Mesendoderm (in vitro differentiated cells): ENCODE measurements at regions not wholly inside any gene's neighbourhood (a gene's known extent, or its start where the extent isn't known, plus 50 kb on each side); places are given as distances from the start of the nearest gene placed in this dataset.

Experiments used
- DNase-seq: peaks from one replicate; pipeline ENCODE4 v3.0.0; 2013
- H2AK5ac ChIP-seq: 2 replicates; pipeline ENCODE4 v1.6.1; 2013; ENCODE audit warnings: low read length, inconsistent platforms
- H2BK120ac ChIP-seq: 2 replicates; pipeline ENCODE4 v1.6.1; 2013; ENCODE audit warnings: low read depth, mild to moderate bottlenecking, low read length, moderate library complexity, mixed read lengths
- H2BK15ac ChIP-seq: replicated peaks from 2 replicates; pipeline ENCODE4 v1.6.1; 2013; ENCODE audit warnings: low read depth, mild to moderate bottlenecking, moderate library complexity
- H2BK5ac ChIP-seq: 2 replicates; pipeline ENCODE4 v1.6.1; 2013; ENCODE audit warnings: low read length, inconsistent platforms
- H3K18ac ChIP-seq: 2 replicates; pipeline ENCODE4 v1.6.1; 2013; ENCODE audit warnings: mild to moderate bottlenecking, low read length, mixed read lengths
- H3K23ac ChIP-seq: one replicate; pipeline ENCODE4 v1.6.1; 2013; ENCODE audit warnings: low read length
- H3K27ac ChIP-seq: 2 replicates; pipeline ENCODE4 v1.5.1; 2013; ENCODE audit warnings: low read depth, mild to moderate bottlenecking, inconsistent platforms, low read length, moderate library complexity
- H3K27me3 ChIP-seq: 2 replicates; pipeline ENCODE4 v1.6.1; 2013; ENCODE audit warnings: low read length, control low read depth, mild to moderate bottlenecking, inconsistent platforms; ENCODE audit not compliant: insufficient read depth, poor library complexity
- H3K36me3 ChIP-seq: 2 replicates; pipeline ENCODE4 v1.6.1; 2013; ENCODE audit warnings: low read length, inconsistent platforms; ENCODE audit not compliant: control insufficient read depth, insufficient read depth
- H3K4ac ChIP-seq: one replicate; pipeline ENCODE4 v1.6.1; 2013; ENCODE audit warnings: low read depth, mild to moderate bottlenecking, low read length, moderate library complexity
- H3K4me1 ChIP-seq: 2 replicates; pipeline ENCODE4 v1.6.1; 2013; ENCODE audit warnings: low read depth, low read length, inconsistent platforms; ENCODE audit not compliant: control insufficient read depth
- H3K4me2 ChIP-seq: 2 replicates; pipeline ENCODE4 v1.6.1; 2013; ENCODE audit warnings: low read length
- H3K4me3 ChIP-seq: 2 replicates; pipeline ENCODE4 v1.5.1; 2013; ENCODE audit warnings: mild to moderate bottlenecking, low read length
- H3K56ac ChIP-seq: one replicate; pipeline ENCODE4 v1.6.1; 2013; ENCODE audit warnings: low read length
- H3K79me1 ChIP-seq: 2 replicates; pipeline ENCODE4 v1.6.1; 2013; ENCODE audit warnings: low read length, inconsistent platforms
- H3K79me2 ChIP-seq: 2 replicates; pipeline ENCODE4 v1.6.1; 2013; ENCODE audit warnings: mild to moderate bottlenecking, low read length; ENCODE audit not compliant: control insufficient read depth, insufficient read depth
- H3K9ac ChIP-seq: 2 replicates; pipeline ENCODE4 v1.6.1; 2013; ENCODE audit warnings: low read length, inconsistent platforms
- H4K5ac ChIP-seq: one replicate; pipeline ENCODE4 v1.6.1; 2013; ENCODE audit warnings: low read length
- H4K8ac ChIP-seq: one replicate; pipeline ENCODE4 v1.6.1; 2013; ENCODE audit warnings: low read depth, mild to moderate bottlenecking, control low read depth, low read length, moderate library complexity
- WGBS: extraction: QIAGEN DNeasy Blood & Tissue Kit; methylation state at CpG from one replicate; pipeline ENCODE4 v1.1.7; 2013; ENCODE audit warnings: low lambda C conversion rate, missing lambda C conversion rate; ENCODE audit not compliant: insufficient coverage; ENCODE audit errors: extremely low coverage; 5-methylcytosine and 5-hydroxymethylcytosine counted together

DNA sequence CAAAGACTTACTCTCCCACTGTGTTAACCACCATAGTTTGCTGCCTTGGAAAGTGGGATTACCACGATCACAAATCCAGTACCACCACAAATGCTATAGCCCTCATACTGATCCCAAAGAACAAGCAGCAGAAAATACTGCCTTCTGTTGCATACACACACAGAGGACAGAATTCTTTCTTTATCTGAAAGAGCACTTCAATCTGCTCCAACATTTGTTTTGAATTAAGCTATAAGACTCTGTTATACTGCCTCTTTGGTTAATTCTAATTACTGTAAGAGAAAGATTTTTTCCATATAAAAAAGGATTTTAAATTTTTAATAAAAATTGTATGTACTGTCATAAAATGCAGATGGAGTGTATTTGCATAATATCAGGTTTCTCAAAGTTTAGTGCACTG, 69.8 kb downstream of the YIPF5 start:
- no peak overlapping the region for H3K4me3 ChIP-seq
- no peak overlapping the region for H2BK5ac ChIP-seq
- no peak overlapping the region for H2AK5ac ChIP-seq
- H3K27ac ChIP-seq, result no peak overlapping the region
- DNase-seq, result no peak
- no peaks in the 10 kb centered on the region for H3K4me1 ChIP-seq
- H3K36me3 ChIP-seq, result no peaks in the 10 kb centered on the region
- no peaks in the 10 kb centered on the region for H3K79me2 ChIP-seq
- H2BK120ac ChIP-seq, result no peak overlapping the region
- H3K27me3 ChIP-seq, result no peaks in the 10 kb centered on the region
- H3K79me1 ChIP-seq, result no peaks in the 10 kb centered on the region
- H3K23ac ChIP-seq, result no peak overlapping the region
- no peak overlapping the region for H4K5ac ChIP-seq
- no peak overlapping the region for H3K4me2 ChIP-seq
- H3K56ac ChIP-seq, result no peak overlapping the region
- no peak overlapping the region for H4K8ac ChIP-seq
- no peak overlapping the region for H3K9ac ChIP-seq
- H2BK15ac ChIP-seq, result no peak overlapping the region
- no peak overlapping the region for H3K4ac ChIP-seq
- H3K18ac ChIP-seq, result no peak overlapping the region
- WGBS, result no CpG with 5 or more reads among the region's 1 CpG

DNA sequence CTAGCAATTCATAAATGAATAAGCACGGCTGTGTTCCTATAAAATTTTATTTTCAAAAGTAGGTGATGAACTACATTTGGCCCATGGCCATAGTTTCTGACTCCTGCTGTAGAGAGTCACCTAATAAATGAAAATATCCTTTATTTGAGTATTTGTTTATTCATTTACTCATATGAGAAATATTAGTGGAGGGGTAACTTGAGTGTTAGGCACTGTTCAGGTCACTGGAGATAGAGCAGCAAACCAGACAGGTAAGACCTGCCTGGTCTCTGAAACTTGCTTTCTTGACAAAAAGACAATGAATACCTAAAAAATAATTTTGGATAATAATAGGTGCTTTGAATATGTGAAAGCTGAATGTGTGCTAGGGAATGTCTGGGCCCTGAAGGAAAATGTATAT, 68.8 kb downstream of the YIPF5 start:
- no peak overlapping the region for H3K4me3 ChIP-seq
- H2BK120ac ChIP-seq, result no peak overlapping the region
- H3K79me1 ChIP-seq, result no peaks in the 10 kb centered on the region
- no peaks in the 10 kb centered on the region for H3K79me2 ChIP-seq
- no peaks in the 10 kb centered on the region for H3K4me1 ChIP-seq
- H4K5ac ChIP-seq, result no peak overlapping the region
- H3K56ac ChIP-seq, result no peak overlapping the region
- H3K27ac ChIP-seq, result no peak overlapping the region
- no peak overlapping the region for H2AK5ac ChIP-seq
- H3K4me2 ChIP-seq, result no peak overlapping the region
- H3K36me3 ChIP-seq, result no peaks in the 10 kb centered on the region
- H2BK5ac ChIP-seq, result no peak overlapping the region
- DNase-seq, result no peak
- H4K8ac ChIP-seq, result no peak overlapping the region
- H3K4ac ChIP-seq, result no peak overlapping the region
- no peak overlapping the region for H3K23ac ChIP-seq
- no peak overlapping the region for H3K9ac ChIP-seq
- no peaks in the 10 kb centered on the region for H3K27me3 ChIP-seq
- WGBS, result no CpG with 5 or more reads among the region's 1 CpG
- no peak overlapping the region for H2BK15ac ChIP-seq
- no peak overlapping the region for H3K18ac ChIP-seq

DNA sequence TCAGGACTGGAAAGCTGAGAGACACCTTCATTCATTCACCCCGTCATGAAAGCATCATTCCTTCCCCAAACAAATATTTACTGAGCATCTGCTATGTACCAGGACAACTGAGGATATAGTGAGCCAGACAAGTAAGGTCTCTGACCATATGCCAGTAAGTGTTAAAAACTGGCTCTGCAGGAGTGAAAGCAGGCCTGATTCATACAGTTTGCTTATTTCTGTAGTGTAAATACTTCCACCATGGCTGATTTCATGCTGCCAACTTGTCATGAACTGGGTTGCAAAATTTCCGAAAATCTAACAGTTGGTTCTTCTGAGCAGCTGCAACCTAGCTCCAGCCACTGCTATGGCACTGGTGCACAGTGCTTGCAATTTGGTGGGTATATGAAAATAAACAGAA, 68.1 kb downstream of the YIPF5 start:
- no peaks in the 10 kb centered on the region for H3K79me1 ChIP-seq
- no peak overlapping the region for H4K8ac ChIP-seq
- no peak overlapping the region for H3K4me2 ChIP-seq
- H3K4me3 ChIP-seq, result no peak overlapping the region
- no peak overlapping the region for H3K27ac ChIP-seq
- no peak overlapping the region for H2BK120ac ChIP-seq
- H3K9ac ChIP-seq, result no peak overlapping the region
- DNase-seq, result no peak
- H3K4ac ChIP-seq, result no peak overlapping the region
- H3K56ac ChIP-seq, result no peak overlapping the region
- H3K79me2 ChIP-seq, result no peaks in the 10 kb centered on the region
- H2BK15ac ChIP-seq, result no peak overlapping the region
- no peak overlapping the region for H3K23ac ChIP-seq
- H3K4me1 ChIP-seq, result no peaks in the 10 kb centered on the region
- no peak overlapping the region for H4K5ac ChIP-seq
- no peak overlapping the region for H3K18ac ChIP-seq
- WGBS, result no CpG with 5 or more reads among the region's 2 CpGs
- H2AK5ac ChIP-seq, result no peak overlapping the region
- no peaks in the 10 kb centered on the region for H3K36me3 ChIP-seq
- no peaks in the 10 kb centered on the region for H3K27me3 ChIP-seq
- H2BK5ac ChIP-seq, result no peak overlapping the region

DNA sequence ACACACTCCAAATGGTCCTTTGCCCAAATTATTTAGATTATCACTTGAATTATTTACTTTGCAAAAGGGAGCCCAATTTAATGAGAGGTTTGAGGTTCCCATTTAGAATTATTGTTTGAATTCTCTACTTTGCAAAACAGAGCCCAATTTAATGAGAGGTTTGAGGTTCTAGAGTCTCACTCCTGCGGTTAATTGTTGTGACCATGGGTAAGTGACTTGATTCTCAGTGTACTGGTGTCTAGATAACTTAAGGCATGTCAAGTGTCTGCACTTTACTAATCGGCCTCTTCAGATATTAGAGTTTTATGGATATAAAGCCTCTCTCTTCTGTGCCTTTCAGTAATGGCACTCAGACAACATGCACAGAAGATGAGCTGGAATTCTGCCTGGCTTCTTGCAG, 67.5 kb downstream of the YIPF5 start:
- Histone ChIP-seq H3K4me1 (no peaks in the 10 kb centered on the region), H3K9ac (no peak overlapping the region), H3K79me2 (no peaks in the 10 kb centered on the region), H3K27ac (no peak overlapping the region), H3K27me3 (no peaks in the 10 kb centered on the region), H3K79me1 (no peaks in the 10 kb centered on the region), H4K5ac (no peak overlapping the region), H3K4me3 (no peak overlapping the region), H2BK15ac (no peak overlapping the region), H3K56ac (no peak overlapping the region), H2AK5ac (no peak overlapping the region), H2BK120ac (no peak overlapping the region), H4K8ac (no peak overlapping the region), H3K4ac (no peak overlapping the region), H3K4me2 (no peak overlapping the region), H2BK5ac (no peak overlapping the region), H3K18ac (no peak overlapping the region), H3K23ac (no peak overlapping the region), H3K36me3 (no peaks in the 10 kb centered on the region)
- DNase-seq, result no peak
- no CpG with 5 or more reads among the region's 2 CpGs for WGBS

DNA sequence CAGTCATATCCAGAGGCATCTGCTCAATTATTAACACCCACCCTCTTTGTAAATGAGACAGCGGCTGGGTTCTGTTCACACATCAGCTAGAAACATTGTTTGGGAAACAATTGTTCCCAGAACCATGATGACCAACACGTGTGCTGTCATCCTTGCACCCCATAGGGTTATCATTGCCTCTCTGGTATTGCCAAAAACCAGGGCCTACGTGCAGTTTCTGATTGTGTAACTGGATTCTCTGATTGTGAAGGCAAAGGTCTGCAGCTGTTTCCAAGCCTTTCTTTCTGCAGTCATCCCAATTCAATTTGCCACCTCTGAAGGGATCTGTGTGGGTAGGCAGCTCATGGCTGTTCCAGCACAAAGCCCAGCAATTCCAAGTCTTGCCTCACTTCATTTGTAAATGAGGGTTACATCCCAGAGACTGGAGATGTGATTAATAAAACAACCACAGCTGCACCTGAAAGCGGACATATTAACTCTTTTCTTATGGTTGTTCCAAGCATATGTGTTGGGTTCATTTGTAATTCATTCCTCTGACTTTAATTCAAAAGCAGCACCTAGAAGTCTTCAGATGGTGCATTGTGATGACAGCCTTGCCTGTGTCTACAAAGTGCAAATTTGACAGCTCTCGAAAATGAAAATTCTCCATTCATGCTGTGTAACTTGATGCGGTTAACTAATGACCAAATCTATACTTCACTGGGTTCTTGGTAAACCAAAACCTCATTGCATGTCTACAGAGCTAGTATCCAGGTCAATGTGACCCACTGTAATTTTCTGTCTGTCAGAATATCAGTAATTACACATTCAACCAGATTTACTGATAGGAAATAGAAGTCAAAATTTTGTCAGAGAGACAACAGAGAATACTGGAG, 66.6 kb downstream of the YIPF5 start:
- H3K4me3 ChIP-seq, result no peak overlapping the region
- no CpG with 5 or more reads among the region's 6 CpGs for WGBS
- H3K18ac ChIP-seq, result no peak overlapping the region
- H3K79me2 ChIP-seq, result no peaks in the 10 kb centered on the region
- H2BK5ac ChIP-seq, result no peak overlapping the region
- no peak overlapping the region for H2BK120ac ChIP-seq
- no peak overlapping the region for H3K23ac ChIP-seq
- H2AK5ac ChIP-seq, result no peak overlapping the region
- H3K9ac ChIP-seq, result no peak overlapping the region
- H4K5ac ChIP-seq, result no peak overlapping the region
- H2BK15ac ChIP-seq, result no peak overlapping the region
- H3K4me2 ChIP-seq, result no peak overlapping the region
- DNase-seq, result no peak
- H4K8ac ChIP-seq, result no peak overlapping the region
- no peaks in the 10 kb centered on the region for H3K27me3 ChIP-seq
- no peaks in the 10 kb centered on the region for H3K4me1 ChIP-seq
- no peak overlapping the region for H3K4ac ChIP-seq
- H3K79me1 ChIP-seq, result no peaks in the 10 kb centered on the region
- H3K27ac ChIP-seq, result no peak overlapping the region
- H3K56ac ChIP-seq, result no peak overlapping the region
- no peaks in the 10 kb centered on the region for H3K36me3 ChIP-seq

DNA sequence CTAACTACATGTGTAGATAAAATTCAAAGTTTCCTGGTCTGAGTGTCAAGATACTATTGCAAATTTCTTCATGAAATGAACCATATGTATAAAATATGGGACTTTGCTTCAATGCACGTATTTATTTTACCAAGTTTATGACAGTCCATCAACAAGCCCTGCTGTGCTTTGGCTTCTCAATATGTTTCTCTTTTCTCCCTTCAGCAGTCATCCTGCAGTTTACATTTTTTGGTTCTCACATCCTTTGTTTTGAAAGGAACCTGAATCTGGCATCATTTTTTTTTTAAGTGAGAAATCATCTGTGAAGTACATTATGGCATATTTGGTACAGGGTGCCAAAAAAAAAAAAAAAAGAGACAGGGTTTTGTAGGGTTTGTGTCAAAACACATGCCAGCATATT, 65.1 kb downstream of the YIPF5 start:
- H3K27ac ChIP-seq, result no peak overlapping the region
- H2BK15ac ChIP-seq, result no peak overlapping the region
- H3K79me1 ChIP-seq, result no peaks in the 10 kb centered on the region
- H2BK120ac ChIP-seq, result no peak overlapping the region
- no peaks in the 10 kb centered on the region for H3K79me2 ChIP-seq
- no peak overlapping the region for H3K4me2 ChIP-seq
- DNase-seq, result no peak
- H3K4me3 ChIP-seq, result no peak overlapping the region
- no peak overlapping the region for H4K5ac ChIP-seq
- WGBS, result no CpG with 5 or more reads among the region's 1 CpG
- no peak overlapping the region for H3K18ac ChIP-seq
- no peak overlapping the region for H4K8ac ChIP-seq
- no peak overlapping the region for H2AK5ac ChIP-seq
- no peaks in the 10 kb centered on the region for H3K36me3 ChIP-seq
- no peak overlapping the region for H2BK5ac ChIP-seq
- H3K23ac ChIP-seq, result no peak overlapping the region
- no peak overlapping the region for H3K56ac ChIP-seq
- H3K4ac ChIP-seq, result no peak overlapping the region
- no peaks in the 10 kb centered on the region for H3K4me1 ChIP-seq
- no peaks in the 10 kb centered on the region for H3K27me3 ChIP-seq
- no peak overlapping the region for H3K9ac ChIP-seq
